Activated naive CD4-positive, alpha-beta T cell treated with anti-CD3 and anti-CD28 coated beads, Interleukin-2, amount 50 U/mL, for 24 hours (primary cell): ENCODE measurements at regions not wholly inside any gene's neighbourhood (a gene's known extent, or its start where the extent isn't known, plus 50 kb on each side); places are given as distances from the start of the nearest gene placed in this dataset.

Source experiments
- H3K27ac Mint-ChIP-seq: one replicate; pipeline ENCODE4 v1.8.0; 2021; ENCODE audit warnings: mild to moderate bottlenecking, mixed read lengths
- H3K27me3 Mint-ChIP-seq: one replicate; pipeline ENCODE4 v1.8.0; 2021; ENCODE audit warnings: mixed read lengths
- H3K36me3 Mint-ChIP-seq: one replicate; pipeline ENCODE4 v1.8.0; 2021; ENCODE audit warnings: mixed read lengths
- H3K4me1 Mint-ChIP-seq: one replicate; pipeline ENCODE4 v1.8.0; 2021; ENCODE audit warnings: mixed read lengths
- H3K4me3 Mint-ChIP-seq: one replicate; pipeline ENCODE4 v1.8.0; 2021; ENCODE audit warnings: mild to moderate bottlenecking, mixed read lengths
- H3K9me3 Mint-ChIP-seq: one replicate; pipeline ENCODE4 v1.8.0; 2021; ENCODE audit warnings: mixed read lengths

- H3K27ac Mint-ChIP-seq, result no peak overlapping the region
- no peaks in the 10 kb centered on the region for H3K27me3 Mint-ChIP-seq
- H3K4me1 Mint-ChIP-seq, result no peaks in the 10 kb centered on the region
- H3K4me3 Mint-ChIP-seq, result no peak overlapping the region
- H3K36me3 Mint-ChIP-seq, result no peaks in the 10 kb centered on the region
- no peaks in the 10 kb centered on the region for H3K9me3 Mint-ChIP-seq
Measured at GRCh38 chr9:30746589-30746988, 1637.9 kb upstream of the ACO1 start.

DNA sequence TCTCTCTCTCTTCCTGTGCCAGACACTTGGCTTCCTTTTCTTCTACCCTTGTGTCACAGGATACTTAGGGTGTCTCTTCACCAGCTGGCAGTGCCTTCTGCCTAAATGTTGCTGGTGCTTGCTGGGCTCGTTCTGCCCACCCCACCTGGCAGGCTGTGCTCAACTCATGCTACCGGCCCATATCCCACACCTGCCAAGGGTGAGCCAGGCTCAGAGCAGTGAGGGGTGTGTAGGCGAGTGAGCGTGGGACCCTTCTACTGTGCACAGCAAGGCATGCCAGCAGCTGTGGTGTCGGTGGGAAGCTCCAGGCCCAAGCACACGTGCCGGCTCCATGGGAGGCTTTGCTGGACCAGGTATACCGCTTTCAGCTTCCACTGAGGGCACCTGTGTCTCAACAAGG, 1626.7 kb upstream of the ACO1 start:
- no peaks in the 10 kb centered on the region for H3K4me1 Mint-ChIP-seq
- no peak overlapping the region for H3K4me3 Mint-ChIP-seq
- H3K36me3 Mint-ChIP-seq, result no peaks in the 10 kb centered on the region
- no peak overlapping the region for H3K27ac Mint-ChIP-seq
- no peaks in the 10 kb centered on the region for H3K27me3 Mint-ChIP-seq
- no peaks in the 10 kb centered on the region for H3K9me3 Mint-ChIP-seq

DNA sequence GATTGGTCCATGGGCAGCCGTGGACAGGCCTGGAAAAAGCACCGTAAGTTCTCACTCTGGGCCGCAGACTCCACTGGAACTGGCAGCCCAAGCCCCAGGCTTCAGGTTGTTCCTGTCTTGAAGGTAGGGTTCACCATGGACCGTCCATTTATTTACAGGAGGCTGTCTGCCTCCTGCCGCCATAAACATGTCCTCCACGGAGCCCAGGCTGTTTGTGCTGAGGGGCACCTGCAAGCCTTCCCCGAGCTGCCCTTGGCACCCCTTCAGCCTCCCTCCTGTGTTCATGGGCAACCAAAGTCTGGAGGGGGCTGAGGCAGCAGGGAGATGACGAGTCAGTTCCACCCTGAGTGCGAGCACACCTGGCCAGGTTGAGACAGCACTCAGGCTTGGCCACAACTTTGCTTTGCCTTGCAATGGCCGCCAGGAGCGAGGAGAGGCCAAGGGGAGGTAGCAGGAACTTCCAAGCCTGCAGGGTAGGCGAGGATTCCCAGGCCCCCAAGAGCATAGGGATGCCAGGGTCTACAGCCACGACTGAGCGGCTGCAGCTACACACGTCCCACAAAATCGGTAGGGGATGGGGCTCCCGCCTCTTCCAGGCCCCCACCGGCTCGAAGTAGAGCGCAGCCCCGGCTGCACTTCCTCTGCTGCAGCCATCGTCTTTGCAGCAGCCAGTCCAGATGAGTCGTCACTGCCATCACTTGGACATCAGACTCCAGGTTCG, 1625.6 kb upstream of the ACO1 start:
- H3K27ac Mint-ChIP-seq, result no peak overlapping the region
- no peak overlapping the region for H3K4me3 Mint-ChIP-seq
- no peaks in the 10 kb centered on the region for H3K9me3 Mint-ChIP-seq
- H3K4me1 Mint-ChIP-seq, result no peaks in the 10 kb centered on the region
- H3K36me3 Mint-ChIP-seq, result no peaks in the 10 kb centered on the region
- H3K27me3 Mint-ChIP-seq, result no peaks in the 10 kb centered on the region

DNA sequence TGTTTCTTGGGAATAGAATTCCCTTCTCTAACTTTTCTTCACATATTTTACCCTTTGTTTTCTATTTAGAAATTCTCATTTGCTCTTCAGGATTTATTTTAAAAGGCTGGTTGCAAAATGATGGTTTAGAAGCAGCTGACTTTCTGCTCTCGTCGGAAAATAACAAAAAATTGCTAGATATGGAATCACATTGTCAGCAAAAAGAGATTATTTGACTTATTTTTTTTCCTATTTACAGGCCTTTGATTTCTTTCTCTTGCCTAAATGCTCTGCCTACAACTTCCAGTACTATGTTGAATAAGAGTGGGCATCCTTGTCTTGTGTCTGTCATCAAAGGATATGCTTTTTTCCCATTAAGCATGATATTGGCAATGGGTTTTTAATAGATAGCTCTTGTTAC, 1619.1 kb upstream of the ACO1 start:
- Mint-ChIP-seq H3K4me1 (no peaks in the 10 kb centered on the region), H3K27me3 (no peaks in the 10 kb centered on the region), H3K27ac (no peak overlapping the region), H3K4me3 (no peak overlapping the region), H3K9me3 (no peaks in the 10 kb centered on the region), H3K36me3 (no peaks in the 10 kb centered on the region)

GRCh38 chr9:30771163-30771708, 1613.2 kb upstream of the ACO1 start:
- Mint-ChIP-seq H3K27me3 (peaks cover 2% of the 10 kb centered on the region), H3K4me3 (no peak overlapping the region), H3K4me1 (no peaks in the 10 kb centered on the region), H3K36me3 (no peaks in the 10 kb centered on the region), H3K27ac (no peak overlapping the region), H3K9me3 (no peaks in the 10 kb centered on the region)

DNA sequence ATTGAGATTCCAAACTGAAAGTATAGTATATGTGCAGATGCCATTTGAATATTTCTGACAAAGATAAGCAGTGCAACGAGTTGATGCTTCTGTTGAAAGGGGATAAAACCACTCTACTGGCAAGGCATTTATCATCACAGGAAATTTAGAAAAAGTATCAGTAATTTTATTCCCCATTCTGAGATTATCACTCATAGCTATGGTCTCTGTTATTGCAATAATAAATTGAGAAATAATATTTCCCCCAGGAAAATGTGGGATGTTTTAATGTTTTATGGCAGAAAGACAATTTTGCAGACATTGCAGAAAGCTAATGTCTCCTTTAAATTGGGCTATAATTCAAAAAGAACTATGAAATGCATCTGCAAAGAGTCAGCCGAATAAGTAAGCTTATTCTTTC, 1612.7 kb upstream of the ACO1 start:
- Mint-ChIP-seq H3K27ac (no peak overlapping the region), H3K4me1 (no peaks in the 10 kb centered on the region), H3K4me3 (no peak overlapping the region), H3K9me3 (no peaks in the 10 kb centered on the region), H3K27me3 (peaks cover 2% of the 10 kb centered on the region), H3K36me3 (no peaks in the 10 kb centered on the region)

- H3K27me3 Mint-ChIP-seq, result peaks cover 2% of the 10 kb centered on the region
- H3K36me3 Mint-ChIP-seq, result no peaks in the 10 kb centered on the region
- H3K27ac Mint-ChIP-seq, result no peak overlapping the region
- H3K9me3 Mint-ChIP-seq, result no peaks in the 10 kb centered on the region
- no peaks in the 10 kb centered on the region for H3K4me1 Mint-ChIP-seq
- H3K4me3 Mint-ChIP-seq, result no peak overlapping the region
Measured at GRCh38 chr9:30773427-30773826, 1611.0 kb upstream of the ACO1 start.

- H3K27ac Mint-ChIP-seq, result no peak overlapping the region
- H3K4me3 Mint-ChIP-seq, result no peak overlapping the region
- no peaks in the 10 kb centered on the region for H3K36me3 Mint-ChIP-seq
- H3K27me3 Mint-ChIP-seq, result peaks cover 2% of the 10 kb centered on the region
- H3K4me1 Mint-ChIP-seq, result no peaks in the 10 kb centered on the region
- no peaks in the 10 kb centered on the region for H3K9me3 Mint-ChIP-seq
Measured at GRCh38 chr9:30774326-30774725, 1610.1 kb upstream of the ACO1 start.

GRCh38 chr9:30775236-30775635, 1609.2 kb upstream of the ACO1 start:
- no peaks in the 10 kb centered on the region for H3K36me3 Mint-ChIP-seq
- no peak overlapping the region for H3K27ac Mint-ChIP-seq
- H3K9me3 Mint-ChIP-seq, result no peaks in the 10 kb centered on the region
- H3K27me3 Mint-ChIP-seq, result peaks cover 2% of the 10 kb centered on the region
- H3K4me3 Mint-ChIP-seq, result no peak overlapping the region
- no peaks in the 10 kb centered on the region for H3K4me1 Mint-ChIP-seq

DNA sequence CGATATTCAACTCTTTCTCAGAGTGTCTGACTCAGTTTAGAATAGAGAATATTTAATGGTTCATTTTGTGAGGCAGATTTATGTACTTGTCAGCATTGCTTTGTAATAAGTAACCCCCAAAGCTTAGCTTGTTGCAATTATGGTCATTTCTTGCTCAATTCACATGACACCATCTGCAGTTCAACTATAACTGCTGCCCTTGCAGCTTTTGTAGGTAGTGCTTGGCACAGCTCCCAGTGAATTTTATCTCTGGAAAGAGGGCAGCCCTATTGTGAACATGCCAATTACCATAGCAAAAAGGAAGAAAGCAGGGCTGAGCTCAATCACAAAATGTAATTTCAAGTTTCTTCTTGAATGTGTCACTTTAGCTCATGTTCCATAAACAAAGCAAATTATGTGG, 1587.7 kb upstream of the ACO1 start:
- H3K9me3 Mint-ChIP-seq, result no peaks in the 10 kb centered on the region
- H3K4me3 Mint-ChIP-seq, result no peak overlapping the region
- no peaks in the 10 kb centered on the region for H3K36me3 Mint-ChIP-seq
- H3K4me1 Mint-ChIP-seq, result no peaks in the 10 kb centered on the region
- H3K27ac Mint-ChIP-seq, result no peak overlapping the region
- no peaks in the 10 kb centered on the region for H3K27me3 Mint-ChIP-seq

- no peak overlapping the region for H3K27ac Mint-ChIP-seq
- no peaks in the 10 kb centered on the region for H3K27me3 Mint-ChIP-seq
- no peak overlapping the region for H3K4me3 Mint-ChIP-seq
- no peaks in the 10 kb centered on the region for H3K4me1 Mint-ChIP-seq
- H3K9me3 Mint-ChIP-seq, result peaks cover 4% of the 10 kb centered on the region
- no peaks in the 10 kb centered on the region for H3K36me3 Mint-ChIP-seq
Measured at GRCh38 chr9:30799527-30800101, 1584.8 kb upstream of the ACO1 start.

DNA sequence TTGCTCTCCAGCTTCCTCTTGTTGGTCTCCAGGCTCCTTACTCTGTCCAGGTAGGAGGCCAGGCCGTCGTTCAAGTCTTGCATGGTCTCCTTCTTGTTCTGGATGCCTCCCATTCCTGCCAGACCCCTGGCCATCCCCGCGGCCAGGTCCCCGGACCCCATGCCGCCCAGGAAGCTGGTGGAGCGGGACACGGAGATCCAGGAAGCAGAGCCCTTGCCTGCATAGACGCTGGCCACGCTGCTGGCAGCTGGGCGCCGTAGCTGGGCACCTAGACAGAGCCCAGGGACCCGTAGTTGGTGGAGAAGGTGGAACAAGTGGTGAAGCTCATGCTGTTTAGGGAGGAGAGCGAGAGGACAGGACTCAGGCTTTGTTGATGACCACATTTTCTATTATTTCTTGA, 1584.0 kb upstream of the ACO1 start:
- H3K27ac Mint-ChIP-seq, result peak overlapping the region; percentile 52

DNA sequence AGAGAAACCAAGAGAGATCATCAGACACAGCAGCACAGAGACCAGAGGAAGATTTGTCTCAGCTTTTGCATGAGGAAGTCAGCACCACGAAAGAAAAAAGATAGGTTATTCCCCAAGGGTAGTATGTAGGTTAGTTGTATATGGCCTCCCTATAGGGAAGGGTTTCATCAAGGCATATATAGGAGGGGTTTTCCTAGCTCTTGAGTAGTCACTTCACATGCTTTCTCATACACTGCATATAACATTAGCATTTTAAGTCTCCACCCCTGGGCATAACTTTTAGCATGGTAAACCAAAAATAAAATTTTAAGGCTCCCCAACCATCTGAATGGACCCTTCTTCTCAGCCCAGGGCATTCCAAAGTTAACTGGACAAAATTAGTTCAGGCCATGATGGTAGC, 1571.6 kb upstream of the ACO1 start:
- H3K4me3 Mint-ChIP-seq, result no peak overlapping the region
- H3K36me3 Mint-ChIP-seq, result no peaks in the 10 kb centered on the region
- H3K27me3 Mint-ChIP-seq, result no peaks in the 10 kb centered on the region
- no peak overlapping the region for H3K27ac Mint-ChIP-seq
- no peaks in the 10 kb centered on the region for H3K4me1 Mint-ChIP-seq
- H3K9me3 Mint-ChIP-seq, result no peaks in the 10 kb centered on the region

More for the DNA sequence above, 1584.0 kb upstream of the ACO1 start:
- Mint-ChIP-seq H3K4me3 (no peak overlapping the region), H3K4me1 (no peaks in the 10 kb centered on the region), H3K36me3 (no peaks in the 10 kb centered on the region), H3K27me3 (no peaks in the 10 kb centered on the region), H3K9me3 (peaks cover 4% of the 10 kb centered on the region)

DNA sequence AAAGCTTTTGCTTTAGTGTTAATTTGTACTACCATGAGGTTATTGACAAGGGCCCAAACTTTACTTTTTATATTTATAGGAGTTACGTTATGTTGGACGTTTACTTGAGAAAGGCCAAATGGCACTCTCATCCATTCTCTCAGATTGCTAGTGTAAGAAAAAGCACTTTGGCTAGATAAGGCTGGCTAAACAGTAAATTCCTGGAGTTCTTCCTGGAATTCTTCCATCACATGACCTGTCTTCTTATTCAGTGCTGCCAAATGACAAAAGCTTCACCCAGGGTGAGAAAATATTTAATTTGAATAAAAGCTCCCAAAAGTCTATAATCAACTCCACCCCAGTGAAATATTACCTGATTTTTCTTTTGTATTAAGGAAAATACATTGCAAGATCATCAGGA, 1568.9 kb upstream of the ACO1 start:
- Mint-ChIP-seq H3K36me3 (no peaks in the 10 kb centered on the region), H3K27me3 (no peaks in the 10 kb centered on the region), H3K4me3 (no peak overlapping the region), H3K27ac (no peak overlapping the region), H3K9me3 (peaks cover 5% of the 10 kb centered on the region), H3K4me1 (no peaks in the 10 kb centered on the region)

GRCh38 chr9:30845136-30845535, 1539.3 kb upstream of the ACO1 start:
- no peak overlapping the region for H3K27ac Mint-ChIP-seq

GRCh38 chr9:30846651-30847050, 1537.8 kb upstream of the ACO1 start:
- Mint-ChIP-seq H3K36me3 (no peaks in the 10 kb centered on the region), H3K4me3 (no peak overlapping the region)

More at GRCh38 chr9:30845136-30845535, 1539.3 kb upstream of the ACO1 start:
- H3K4me1 Mint-ChIP-seq, result no peaks in the 10 kb centered on the region
- peaks cover 3% of the 10 kb centered on the region for H3K27me3 Mint-ChIP-seq
- H3K9me3 Mint-ChIP-seq, result no peaks in the 10 kb centered on the region
- no peak overlapping the region for H3K4me3 Mint-ChIP-seq
- H3K36me3 Mint-ChIP-seq, result no peaks in the 10 kb centered on the region

More at GRCh38 chr9:30846651-30847050, 1537.8 kb upstream of the ACO1 start:
- Mint-ChIP-seq H3K27me3 (peaks cover 3% of the 10 kb centered on the region), H3K4me1 (no peaks in the 10 kb centered on the region), H3K27ac (no peak overlapping the region), H3K9me3 (no peaks in the 10 kb centered on the region)
